ENCODE measurements at regions not wholly inside any gene's neighbourhood (a gene's known extent, or its start where the extent isn't known, plus 50 kb on each side); places are given as distances from the start of the nearest gene placed in this dataset.
"Not testable (repeated sequence)": the region's sequence is repeated elsewhere in the genome, so short reads cannot be mapped to it uniquely, and the experiment has no call there.

DNA sequence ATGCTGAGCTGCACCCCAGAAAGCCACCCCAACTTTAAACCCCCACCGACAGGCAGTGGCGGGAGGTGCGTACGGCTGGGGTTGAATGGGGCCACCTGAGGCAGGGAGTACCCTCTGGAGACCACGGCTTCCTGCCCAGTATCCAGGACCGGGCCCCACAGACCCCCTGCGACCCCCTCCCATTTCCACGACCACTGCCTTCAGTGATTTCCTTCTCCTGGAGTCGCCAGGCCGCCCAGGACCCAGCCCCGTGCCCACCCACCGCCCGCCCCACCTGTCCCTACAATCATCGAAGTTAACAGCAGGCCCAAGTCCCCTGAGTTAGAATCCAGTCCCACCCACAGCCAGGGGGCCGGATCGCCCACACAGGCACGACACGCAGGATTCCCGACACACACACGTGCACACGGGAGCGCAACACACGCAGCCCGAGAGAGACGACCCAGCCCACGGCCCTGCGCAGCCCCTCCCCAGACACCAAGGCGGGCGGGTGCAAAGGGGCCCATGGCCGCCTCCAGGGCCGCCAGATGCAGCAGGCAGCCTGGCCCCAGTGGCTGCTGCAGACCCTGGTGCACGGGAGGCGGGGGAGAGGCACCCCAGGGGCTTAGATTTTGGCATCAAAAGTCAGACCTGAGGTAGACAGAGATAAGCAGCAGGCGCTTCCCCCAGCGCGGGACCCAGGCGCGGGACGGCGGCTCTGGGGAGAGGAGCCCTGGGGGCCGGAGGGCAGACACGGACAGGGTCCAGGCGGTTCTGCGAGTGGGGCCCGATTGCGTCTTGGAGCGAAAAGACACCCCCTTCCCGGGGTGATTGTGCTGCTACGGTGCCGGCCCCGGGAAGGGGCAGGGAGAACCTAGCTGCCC, 104.8 kb downstream of the SPATA31A6 start:
- H3K27me3 ChIP-seq (ENCODE audit: control insufficient read depth, insufficient read depth, low read length); H3K4me3 ChIP-seq (ENCODE audit: low read depth, low read length); DNase-seq (ENCODE audit: low read depth, low spot score); H3K27ac ChIP-seq (ENCODE audit: low read depth, low read length); CTCF ChIA-PET; POLR2A ChIA-PET: not testable (repeated sequence)
- peaks cover 16% of the 10 kb centered on the region; the same call in 1 of the 2 replicates for H3K9me3 ChIP-seq (ENCODE audit: control insufficient read depth, insufficient read depth, low read length)

GRCh38 chr9:42288865-42289229, 105.4 kb downstream of the SPATA31A6 start:
- H3K27me3 ChIP-seq (ENCODE audit: control insufficient read depth, insufficient read depth, low read length); CTCF ChIA-PET; POLR2A ChIA-PET; DNase-seq (ENCODE audit: low read depth, low spot score); H3K4me3 ChIP-seq (ENCODE audit: low read depth, low read length); H3K27ac ChIP-seq (ENCODE audit: low read depth, low read length): not testable (repeated sequence)
- peaks cover 16% of the 10 kb centered on the region; the same call in 1 of the 2 replicates for H3K9me3 ChIP-seq (ENCODE audit: control insufficient read depth, insufficient read depth, low read length)

DNA sequence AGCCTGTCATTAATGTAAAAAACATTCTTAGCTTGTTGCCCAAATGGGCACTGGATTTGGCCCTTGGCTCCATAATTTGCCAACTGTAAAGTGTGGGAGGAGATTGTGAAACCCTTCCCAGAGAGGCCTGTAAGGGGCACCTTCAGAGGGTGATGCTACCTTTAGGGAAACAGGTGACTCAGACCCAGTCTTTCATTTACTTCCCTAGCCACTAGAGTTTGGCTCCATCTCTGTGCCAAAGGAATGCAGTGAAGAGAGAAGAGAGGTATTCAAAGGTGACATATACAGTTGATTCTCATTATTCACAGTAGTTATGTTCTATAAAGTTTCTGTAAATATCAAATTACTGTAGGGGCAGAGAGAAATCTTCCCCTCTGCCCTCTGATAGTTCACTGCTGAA, 116.7 kb downstream of the SPATA31A6 start:
- H3K27ac ChIP-seq (ENCODE audit: low read depth, low read length); H3K9me3 ChIP-seq (ENCODE audit: control insufficient read depth, insufficient read depth, low read length); H3K4me3 ChIP-seq (ENCODE audit: low read depth, low read length); POLR2A ChIA-PET; H3K27me3 ChIP-seq (ENCODE audit: control insufficient read depth, insufficient read depth, low read length); DNase-seq (ENCODE audit: low read depth, low spot score); CTCF ChIA-PET: not testable (repeated sequence)

- CTCF ChIA-PET, POLR2A ChIA-PET: not testable (repeated sequence)
Measured at GRCh38 chr9:42306625-42307024, 123.2 kb downstream of the SPATA31A6 start.

DNA sequence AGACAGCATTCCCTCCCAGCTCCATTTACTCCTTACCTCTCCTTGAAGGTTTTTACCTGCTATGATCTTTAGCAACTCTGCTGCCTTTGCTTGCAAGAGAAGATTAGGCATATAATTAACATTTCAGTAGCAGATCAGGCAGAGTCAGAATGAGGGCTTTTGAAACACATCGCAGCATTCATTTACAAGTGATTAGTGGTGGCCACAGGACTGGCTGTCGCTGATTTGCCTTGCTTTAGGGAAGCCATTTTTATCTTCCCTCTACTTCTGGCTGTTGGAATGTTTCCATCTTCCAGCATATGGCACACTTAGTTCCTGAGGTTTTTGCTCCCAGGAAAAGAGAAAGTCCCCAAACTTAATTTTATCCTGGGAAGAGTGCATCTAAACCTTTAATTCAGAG, 124.0 kb downstream of the SPATA31A6 start:
- H3K27ac ChIP-seq (ENCODE audit: low read depth, low read length); CTCF ChIA-PET; DNase-seq (ENCODE audit: low read depth, low spot score); POLR2A ChIA-PET; H3K27me3 ChIP-seq (ENCODE audit: control insufficient read depth, insufficient read depth, low read length); H3K9me3 ChIP-seq (ENCODE audit: control insufficient read depth, insufficient read depth, low read length); H3K4me3 ChIP-seq (ENCODE audit: low read depth, low read length): not testable (repeated sequence)

More at GRCh38 chr9:42306625-42307024, 123.2 kb downstream of the SPATA31A6 start:
- DNase-seq (ENCODE audit: low read depth, low spot score); H3K27ac ChIP-seq (ENCODE audit: low read depth, low read length); H3K4me3 ChIP-seq (ENCODE audit: low read depth, low read length); H3K9me3 ChIP-seq (ENCODE audit: control insufficient read depth, insufficient read depth, low read length); H3K27me3 ChIP-seq (ENCODE audit: control insufficient read depth, insufficient read depth, low read length): not testable (repeated sequence)

DNA sequence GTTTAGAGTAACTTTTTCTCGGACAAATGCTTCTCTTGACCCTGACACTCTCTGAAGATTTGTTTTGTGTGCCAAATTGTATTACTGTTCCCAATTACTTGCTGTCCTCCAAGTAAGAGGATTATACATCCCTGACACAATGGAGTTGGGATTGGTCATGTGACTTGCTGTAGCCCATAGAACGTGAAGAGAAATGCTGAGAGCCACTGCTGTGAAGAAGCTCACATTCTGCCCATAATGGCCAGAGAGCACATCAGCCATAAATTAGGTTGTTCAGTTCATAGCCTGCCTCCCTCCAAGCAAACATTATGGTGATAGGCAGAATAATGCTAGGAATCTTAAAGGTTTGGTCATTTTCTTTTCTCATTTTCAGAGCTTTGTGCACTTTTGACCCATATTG, 127.5 kb downstream of the SPATA31A6 start:
- H3K27me3 ChIP-seq (ENCODE audit: control insufficient read depth, insufficient read depth, low read length); CTCF ChIA-PET; DNase-seq (ENCODE audit: low read depth, low spot score); POLR2A ChIA-PET; H3K4me3 ChIP-seq (ENCODE audit: low read depth, low read length); H3K27ac ChIP-seq (ENCODE audit: low read depth, low read length); H3K9me3 ChIP-seq (ENCODE audit: control insufficient read depth, insufficient read depth, low read length): not testable (repeated sequence)

DNA sequence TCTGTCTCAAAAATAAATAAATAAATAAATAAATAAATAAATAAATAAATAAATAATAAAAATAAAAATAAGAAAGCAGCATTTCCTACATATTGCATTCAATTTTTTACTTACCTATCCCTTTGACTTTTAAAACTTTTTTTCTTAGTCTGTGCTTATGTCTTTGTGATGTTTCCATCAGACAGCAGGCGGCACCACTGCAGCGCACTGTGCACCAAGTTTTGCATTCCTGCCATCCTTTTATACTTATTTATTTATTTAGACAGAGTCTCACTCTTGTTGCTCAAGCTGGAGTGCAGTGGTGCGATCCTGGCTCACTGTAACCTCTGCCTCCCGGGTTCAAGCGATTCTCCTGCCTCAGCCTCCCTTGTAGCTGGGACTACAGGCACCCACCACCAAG, 132.6 kb downstream of the SPATA31A6 start:
- DNase-seq (ENCODE audit: low read depth, low spot score); H3K27ac ChIP-seq (ENCODE audit: low read depth, low read length); POLR2A ChIA-PET; CTCF ChIA-PET; H3K9me3 ChIP-seq (ENCODE audit: control insufficient read depth, insufficient read depth, low read length); H3K4me3 ChIP-seq (ENCODE audit: low read depth, low read length); H3K27me3 ChIP-seq (ENCODE audit: control insufficient read depth, insufficient read depth, low read length): not testable (repeated sequence)

DNA sequence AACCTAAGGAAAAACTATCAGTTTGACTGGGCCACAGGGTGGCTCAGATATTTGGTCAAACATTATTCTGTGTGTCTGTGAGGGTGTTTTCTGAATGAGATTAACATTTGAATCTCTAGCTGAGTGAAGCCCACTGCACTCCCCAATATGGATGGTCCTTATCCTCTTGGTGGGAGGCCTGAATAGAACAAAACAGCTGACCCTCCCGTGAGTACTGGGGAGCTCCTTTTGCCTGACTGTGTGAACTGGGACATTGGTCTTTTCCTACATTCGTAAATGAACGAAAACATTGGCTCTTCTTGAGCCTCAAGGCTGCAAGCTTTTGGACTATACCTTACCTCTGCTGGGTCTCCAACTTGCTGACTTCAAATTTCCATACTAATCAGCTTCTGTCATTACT, 134.2 kb downstream of the SPATA31A6 start:
- H3K4me3 ChIP-seq (ENCODE audit: low read depth, low read length); H3K9me3 ChIP-seq (ENCODE audit: control insufficient read depth, insufficient read depth, low read length); H3K27me3 ChIP-seq (ENCODE audit: control insufficient read depth, insufficient read depth, low read length); POLR2A ChIA-PET; CTCF ChIA-PET; H3K27ac ChIP-seq (ENCODE audit: low read depth, low read length); DNase-seq (ENCODE audit: low read depth, low spot score): not testable (repeated sequence)

DNA sequence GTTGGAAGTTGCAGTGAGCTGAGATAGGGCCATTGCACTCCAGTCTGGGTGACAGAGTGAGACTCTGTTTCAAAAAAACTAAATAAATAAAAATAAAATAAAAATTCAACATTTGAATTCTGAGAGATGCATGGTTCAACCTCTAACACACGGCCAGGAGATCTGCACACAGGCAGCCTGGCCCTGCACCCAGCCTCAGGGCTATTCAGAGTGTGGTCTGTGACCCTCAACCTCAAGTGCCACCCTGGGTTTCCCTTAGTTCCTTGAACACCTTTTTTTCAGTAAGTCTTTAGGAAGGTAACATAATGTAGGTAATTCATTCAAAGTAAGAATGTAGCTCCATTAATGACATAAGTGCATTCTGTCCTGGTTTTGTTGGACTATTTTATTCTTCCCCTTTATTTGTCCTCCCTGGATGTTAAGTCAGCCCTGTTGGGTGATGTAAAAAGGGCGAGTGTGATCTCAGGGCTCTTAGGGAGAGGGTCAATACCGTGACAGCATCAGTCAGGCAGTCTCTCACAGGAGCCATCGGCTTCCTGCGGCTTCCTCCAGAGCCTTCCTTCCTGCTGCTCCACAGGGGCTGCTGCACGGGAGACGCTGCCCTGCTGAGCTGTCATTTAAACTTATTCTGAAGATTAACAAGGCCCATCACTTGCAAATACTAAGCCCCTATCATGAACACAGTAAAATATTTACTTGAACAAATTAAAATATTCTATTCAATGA, 139.8 kb downstream of the SPATA31A6 start:
- H3K9me3 ChIP-seq (ENCODE audit: control insufficient read depth, insufficient read depth, low read length); H3K4me3 ChIP-seq (ENCODE audit: low read depth, low read length); CTCF ChIA-PET; H3K27me3 ChIP-seq (ENCODE audit: control insufficient read depth, insufficient read depth, low read length); H3K27ac ChIP-seq (ENCODE audit: low read depth, low read length); POLR2A ChIA-PET; DNase-seq (ENCODE audit: low read depth, low spot score): not testable (repeated sequence)

- CTCF ChIA-PET; POLR2A ChIA-PET; H3K4me3 ChIP-seq (ENCODE audit: low read depth, low read length); H3K9me3 ChIP-seq (ENCODE audit: control insufficient read depth, insufficient read depth, low read length); H3K27ac ChIP-seq (ENCODE audit: low read depth, low read length); DNase-seq (ENCODE audit: low read depth, low spot score); H3K27me3 ChIP-seq (ENCODE audit: control insufficient read depth, insufficient read depth, low read length): not testable (repeated sequence)
Measured at GRCh38 chr9:42325142-42325541, 141.7 kb downstream of the SPATA31A6 start.

GRCh38 chr9:42325561-42325960, 142.1 kb downstream of the SPATA31A6 start:
- H3K27ac ChIP-seq (ENCODE audit: low read depth, low read length); H3K27me3 ChIP-seq (ENCODE audit: control insufficient read depth, insufficient read depth, low read length); CTCF ChIA-PET; POLR2A ChIA-PET; H3K9me3 ChIP-seq (ENCODE audit: control insufficient read depth, insufficient read depth, low read length); H3K4me3 ChIP-seq (ENCODE audit: low read depth, low read length); DNase-seq (ENCODE audit: low read depth, low spot score): not testable (repeated sequence)

GRCh38 chr9:42326482-42326881, 143.0 kb downstream of the SPATA31A6 start:
- H3K27me3 ChIP-seq (ENCODE audit: control insufficient read depth, insufficient read depth, low read length); H3K9me3 ChIP-seq (ENCODE audit: control insufficient read depth, insufficient read depth, low read length); CTCF ChIA-PET; POLR2A ChIA-PET; DNase-seq (ENCODE audit: low read depth, low spot score); H3K27ac ChIP-seq (ENCODE audit: low read depth, low read length); H3K4me3 ChIP-seq (ENCODE audit: low read depth, low read length): not testable (repeated sequence)

Data from AG04450 (cell line).